Body of pancreas (tissue), 4 donors: ENCODE measurements at regions not wholly inside any gene's neighbourhood (a gene's known extent, or its start where the extent isn't known, plus 50 kb on each side); places are given as distances from the start of the nearest gene placed in this dataset.

Experiments
- ATAC-seq: fragments of 150-250 bp; one replicate; pipeline ENCODE4 v1.9.1; 2016
- DNase-seq, 4 donors: peaks; one replicate each; pipeline ENCODE4 v3.0.0-alpha.2; 2019
- H3K27ac ChIP-seq, 4 donors: fragments of 200-600 bp; sonication (generic); 1 replicate in 3 of 4; 2 replicates in 1 of 4; pipeline versions ENCODE4 v1.5.1 to v1.6.1; 2016 to 2019; ENCODE audit warnings: mild to moderate bottlenecking in 1 of 4, mixed read lengths in 1 of 4, moderate library complexity in 1 of 4
- H3K27me3 ChIP-seq, 2 donors: fragments of 200-600 bp; sonication (generic); one replicate each; pipeline ENCODE4 v1.6.0; 2016; ENCODE audit warnings: mild to moderate bottlenecking in 1 of 2
- H3K36me3 ChIP-seq, 2 donors: fragments of 200-600 bp; sonication (generic); replicated peaks in 1 of 2; 2 replicates each; pipeline ENCODE4 v1.5.1; 2016; ENCODE audit warnings: low read depth in 2 of 2; ENCODE audit not compliant: insufficient read depth in 1 of 2
- H3K4me1 ChIP-seq: fragments of 200-600 bp; sonication (generic); one replicate; pipeline ENCODE4 v1.6.0; 2016
- H3K4me3 ChIP-seq, 2 donors: fragments of 200-600 bp; sonication (generic); 1 replicate in 1 of 2; 2 replicates in 1 of 2; pipeline ENCODE4 v1.5.1; 2016 to 2019
- H3K9me3 ChIP-seq, 3 donors: fragments of 200-600 bp; sonication (generic); 1 replicate in 2 of 3; 2 replicates in 1 of 3; pipeline ENCODE4 v1.5.1; 2016
- CTCF ChIP-seq, 7 experiments: fragments of 450-650 bp in 4 of 7; fragments of 200-600 bp in 3 of 7; sonication (generic) in 3 of 7; IDR thresholded peaks; one replicate each; pipeline ENCODE4 v1.5.1; 2016 to 2019; ENCODE audit warnings: antibody characterized with exemption in 7 of 7
- POLR2A ChIP-seq, 3 donors: fragments of 450-650 bp; IDR thresholded peaks; one replicate each; pipeline ENCODE4 v1.6.1; 2016; ENCODE audit warnings: antibody characterized with exemption in 3 of 3, mild to moderate bottlenecking in 2 of 3
- WGBS, 2 donors: methylation state at CpG; one replicate each; pipeline ENCODE4 v1.1.5; 2017; 5-methylcytosine and 5-hydroxymethylcytosine counted together
- intact Hi-C: fragments of 100-400 bp; cut with DNase I; formaldehyde crosslinking; loops from one replicate; pipeline ENCODE4 v1.15.1; 2023

GRCh38 chr9:23563517-23563916 lies 262.5 kb downstream of the ELAVL2 start:
- Histone ChIP-seq H3K27me3 (no peaks in the 10 kb centered on the region), H3K4me1 (no peaks in the 10 kb centered on the region), H3K9me3 (no peaks in the 10 kb centered on the region), H3K36me3 (no peaks in the 10 kb centered on the region), H3K27ac (no peak overlapping the region), H3K4me3 (no peak overlapping the region)
- intact Hi-C loops = no loop called here
- TF ChIP-seq POLR2A (IDR thresholded peaks at IDR 0.05) (no peak), CTCF (IDR thresholded peaks at IDR 0.05) (no peak)
- DNase-seq (no peak), ATAC-seq (no peak)
- WGBS, 2 donors = 31 to 45% methylated on average over 3 of the region's 3 CpGs

- Histone ChIP-seq H3K27me3 (no peaks in the 10 kb centered on the region), H3K4me1 (no peaks in the 10 kb centered on the region), H3K9me3 (no peaks in the 10 kb centered on the region), H3K4me3 (no peak overlapping the region), H3K36me3 (no peaks in the 10 kb centered on the region), H3K27ac (no peak overlapping the region)
- TF ChIP-seq CTCF (IDR thresholded peaks at IDR 0.05) = no peak
- TF ChIP-seq POLR2A (IDR thresholded peaks at IDR 0.05) = no peak
- intact Hi-C loops = no loop called here
- ATAC-seq = no peak
- no peak for DNase-seq
- 36 to 66% methylated on average over 5 of the region's 5 CpGs for WGBS, 2 donors
Observed at GRCh38 chr9:23567516-23568165, 258.4 kb downstream of the ELAVL2 start.

GRCh38 chr9:23571414-23572104 lies 254.5 kb downstream of the ELAVL2 start:
- intact Hi-C loops = no loop called here
- TF ChIP-seq POLR2A (IDR thresholded peaks at IDR 0.05) (no peak), CTCF (IDR thresholded peaks at IDR 0.05) (no peak)
- no peaks in the 10 kb centered on the region for H3K4me1 ChIP-seq
- H3K4me3 ChIP-seq = no peak overlapping the region
- WGBS, 2 donors = 64 to 75% methylated on average over 2 of the region's 2 CpGs
- no peaks in the 10 kb centered on the region for H3K27me3 ChIP-seq
- no peaks in the 10 kb centered on the region for H3K36me3 ChIP-seq
- no peak for ATAC-seq
- no peaks in the 10 kb centered on the region for H3K9me3 ChIP-seq
- no peak for DNase-seq
- no peak overlapping the region for H3K27ac ChIP-seq

- no peak for DNase-seq
- Histone ChIP-seq H3K36me3 (no peaks in the 10 kb centered on the region), H3K9me3 (no peaks in the 10 kb centered on the region), H3K27ac (no peak overlapping the region), H3K4me3 (no peak overlapping the region), H3K27me3 (no peaks in the 10 kb centered on the region), H3K4me1 (no peaks in the 10 kb centered on the region)
- ATAC-seq = no peak
- intact Hi-C loops = no loop called here
- no peak for TF ChIP-seq POLR2A (IDR thresholded peaks at IDR 0.05)
- TF ChIP-seq CTCF (IDR thresholded peaks at IDR 0.05) = no peak
Observed at GRCh38 chr9:23573800-23574199, 252.2 kb downstream of the ELAVL2 start.

GRCh38 chr9:23577611-23578010 lies 248.4 kb downstream of the ELAVL2 start:
- H3K27me3 ChIP-seq = no peaks in the 10 kb centered on the region
- no peaks in the 10 kb centered on the region for H3K9me3 ChIP-seq
- ATAC-seq = no peak
- H3K4me3 ChIP-seq = no peak overlapping the region
- 19 to 20% methylated on average over 1 of the region's 1 CpG for WGBS, 2 donors
- H3K36me3 ChIP-seq = no peaks in the 10 kb centered on the region
- no peak for DNase-seq
- intact Hi-C loops = no loop called here
- H3K27ac ChIP-seq = no peak overlapping the region
- no peaks in the 10 kb centered on the region for H3K4me1 ChIP-seq
- TF ChIP-seq CTCF (IDR thresholded peaks at IDR 0.05) = no peak
- no peak for TF ChIP-seq POLR2A (IDR thresholded peaks at IDR 0.05)
